Heart right ventricle (tissue), 16 donors: ENCODE measurements at regions not wholly inside any gene's neighbourhood (a gene's known extent, or its start where the extent isn't known, plus 50 kb on each side); places are given as distances from the start of the nearest gene placed in this dataset.

Experiments used
- ATAC-seq, 8 donors: fragments of 200-7000 bp; cut with Tn5 transposase; one replicate each; pipeline ENCODE4 v1.9.1; 2020; ENCODE audit warnings: mild to moderate bottlenecking in 8 of 8, moderate library complexity in 8 of 8, moderate number of reproducible peaks in 1 of 8
- DNase-seq, 2 donors: peaks; one replicate each; pipeline ENCODE4 v3.0.0-alpha.2; 2020
- H3K27ac ChIP-seq, 10 donors: fragments of 200-600 bp; sonication (generic) in 2 of 10; one replicate each; pipeline versions ENCODE4 v1.5.0 to v1.8.0; 2020 to 2022; ENCODE audit warnings: mild to moderate bottlenecking in 3 of 10
- H3K27me3 ChIP-seq, 7 donors: fragments of 200-600 bp; one replicate each; pipeline ENCODE4 v1.8.0; 2021 to 2022; ENCODE audit warnings: mild to moderate bottlenecking in 2 of 7
- H3K36me3 ChIP-seq, 9 donors: fragments of 200-600 bp; sonication (generic) in 1 of 9; one replicate each; pipeline versions ENCODE4 v1.5.0 to v1.8.0; 2020 to 2022; ENCODE audit warnings: mild to moderate bottlenecking in 2 of 9
- H3K4me1 ChIP-seq, 9 donors: fragments of 200-600 bp; sonication (generic) in 1 of 9; one replicate each; pipeline versions ENCODE4 v1.5.0 to v1.8.0; 2020 to 2022; ENCODE audit warnings: mild to moderate bottlenecking in 4 of 9
- H3K4me3 ChIP-seq, 10 donors: fragments of 200-600 bp; sonication (generic) in 2 of 10; one replicate each; pipeline versions ENCODE4 v1.5.0 to v1.8.0; 2020 to 2022; ENCODE audit warnings: mild to moderate bottlenecking in 7 of 10, moderate library complexity in 2 of 10
- H3K9me3 ChIP-seq, 11 donors: fragments of 200-600 bp in 10 of 11; sonication (generic) in 2 of 11; one replicate each; pipeline versions ENCODE4 v1.5.0 to v1.8.0; 2013 to 2022; ENCODE audit warnings: mild to moderate bottlenecking in 2 of 11, control low read depth in 1 of 11, moderate library complexity in 1 of 11
- WGBS, 2 donors: extraction: QIAGEN DNeasy Blood & Tissue Kit; methylation state at CpG; one replicate each; pipeline ENCODE4 v1.1.7; 2013; ENCODE audit warnings: inconsistent platforms in 1 of 2; 5-methylcytosine and 5-hydroxymethylcytosine counted together
- intact Hi-C, 10 donors: fragments of 100-400 bp; cut with DNase I; formaldehyde crosslinking; loops; one replicate each; pipeline versions ENCODE4 v1.11.1 to v1.14.2; 2022
- TF ChIP-seq, protein P1 (sequence below), 9 donors: fragments of 200-600 bp; sonication (generic) in 2 of 9; IDR thresholded peaks; one replicate each; pipeline versions ENCODE4 v1.5.0 to v1.8.0; 2021 to 2022; ENCODE audit warnings: antibody characterized with exemption in 9 of 9, mild to moderate bottlenecking in 5 of 9, moderate library complexity in 1 of 9
- donor health status: Arrhythmogenic right ventricular cardiomyopathy.
- donor health status: ischemic (EF 13 %, LVEDD 7.1; RV severe dilation, severe dysfunction).
- donor health status: healthy with polysubstance abuse.
- donor health status: DM: no; HTN: yes; CAD: no.
- donor health status: DM: no; HTN: no; CAD: no.
- donor health status: ischemic (EF 25% LVEDD 6.9; RV normal size, moderate dysfunction).
- donor health status: ischemic (EF 25% LVEDD 5.7; RV mildly dilated, moderate dysfunction).
- donor health status: healthy.
- donor health status: DM: yes; HTN: yes; CAD: no.
- donor health status: Ischemic cardiomyopathy.
- donor health status: ischemic (EF 35%, LVEDD 5.7; RV mildly dilated, moderate dysfunction).
- donor health status: nonischemic (EF 11% LVEDD 7.7; RV severe dilation, severe dysfunction).
- donor health status: DM: yes; HTN: yes; CAD: no.
- donor health status: PGD.
- donor health status: ischemic (EF 29% LVEDD 5.4; RV normal size, mild dysfunction).
- donor health status: nonischemic (EF 23%, LVEDD 6.1; RV moderate dilation, normal function).

DNA sequence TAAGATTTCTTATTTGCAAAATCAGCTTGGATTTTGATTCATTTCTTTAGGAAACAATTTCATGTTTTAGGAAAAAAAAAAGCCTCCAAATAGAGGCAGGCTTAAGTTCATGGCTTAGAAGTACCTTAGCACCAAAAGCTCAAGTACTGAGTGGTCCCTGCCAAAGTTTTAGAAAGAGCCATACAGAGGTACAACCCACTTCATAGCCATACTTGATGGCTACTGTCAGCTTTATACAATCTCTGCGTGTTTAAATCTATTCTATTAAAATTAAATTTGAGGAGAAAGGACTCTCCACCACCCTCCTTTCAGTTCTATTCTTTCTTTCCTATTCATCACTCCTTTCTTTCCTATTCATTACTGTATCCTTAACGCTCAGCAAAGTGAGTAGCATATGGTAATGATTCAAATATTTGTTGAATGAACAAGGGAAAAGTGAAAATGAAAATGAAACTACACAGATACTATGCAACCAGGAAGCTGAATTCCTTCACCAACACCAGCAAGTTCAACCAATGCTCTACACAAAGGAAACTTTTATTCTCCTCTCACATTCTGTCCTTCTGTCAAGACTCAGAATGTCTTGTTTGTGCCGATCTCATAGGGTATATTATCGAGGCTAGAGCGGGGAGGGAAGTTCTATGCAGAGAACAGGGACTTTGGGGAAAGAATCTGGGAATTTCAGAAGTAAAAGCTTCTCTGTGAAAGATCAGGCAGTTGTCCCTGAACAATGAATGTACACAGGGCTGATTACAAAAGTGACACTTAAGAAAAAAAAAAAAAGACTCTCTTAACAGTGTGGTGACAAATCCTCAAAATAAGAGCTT is 138.6 kb upstream of the SPEF2 start:
- intact Hi-C loops: no loop called here
- peak in 5 of 8 donors; percentile 39 to 71 (median 62) for ATAC-seq
- TF ChIP-seq, protein P1, sequence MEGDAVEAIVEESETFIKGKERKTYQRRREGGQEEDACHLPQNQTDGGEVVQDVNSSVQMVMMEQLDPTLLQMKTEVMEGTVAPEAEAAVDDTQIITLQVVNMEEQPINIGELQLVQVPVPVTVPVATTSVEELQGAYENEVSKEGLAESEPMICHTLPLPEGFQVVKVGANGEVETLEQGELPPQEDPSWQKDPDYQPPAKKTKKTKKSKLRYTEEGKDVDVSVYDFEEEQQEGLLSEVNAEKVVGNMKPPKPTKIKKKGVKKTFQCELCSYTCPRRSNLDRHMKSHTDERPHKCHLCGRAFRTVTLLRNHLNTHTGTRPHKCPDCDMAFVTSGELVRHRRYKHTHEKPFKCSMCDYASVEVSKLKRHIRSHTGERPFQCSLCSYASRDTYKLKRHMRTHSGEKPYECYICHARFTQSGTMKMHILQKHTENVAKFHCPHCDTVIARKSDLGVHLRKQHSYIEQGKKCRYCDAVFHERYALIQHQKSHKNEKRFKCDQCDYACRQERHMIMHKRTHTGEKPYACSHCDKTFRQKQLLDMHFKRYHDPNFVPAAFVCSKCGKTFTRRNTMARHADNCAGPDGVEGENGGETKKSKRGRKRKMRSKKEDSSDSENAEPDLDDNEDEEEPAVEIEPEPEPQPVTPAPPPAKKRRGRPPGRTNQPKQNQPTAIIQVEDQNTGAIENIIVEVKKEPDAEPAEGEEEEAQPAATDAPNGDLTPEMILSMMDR (IDR thresholded peaks at IDR 0.05): no peak
- Histone ChIP-seq H3K27me3 (no peaks in the 10 kb centered on the region), H3K4me3 (peak overlapping the region in 8 of 10 donors; percentile 8 to 41 (median 39)), H3K36me3 (no peaks in the 10 kb centered on the region), H3K4me1 (peaks cover 0 to 43% (median 0%) of the 10 kb centered on the region in 9 donors), H3K27ac (peak overlapping the region in 7 of 10 donors; percentile 41 to 78 (median 51)), H3K9me3 (no peaks in the 10 kb centered on the region)
- no peak for DNase-seq
- WGBS, 2 donors: 54 to 64% methylated on average over 5 of the region's 5 CpGs

DNA sequence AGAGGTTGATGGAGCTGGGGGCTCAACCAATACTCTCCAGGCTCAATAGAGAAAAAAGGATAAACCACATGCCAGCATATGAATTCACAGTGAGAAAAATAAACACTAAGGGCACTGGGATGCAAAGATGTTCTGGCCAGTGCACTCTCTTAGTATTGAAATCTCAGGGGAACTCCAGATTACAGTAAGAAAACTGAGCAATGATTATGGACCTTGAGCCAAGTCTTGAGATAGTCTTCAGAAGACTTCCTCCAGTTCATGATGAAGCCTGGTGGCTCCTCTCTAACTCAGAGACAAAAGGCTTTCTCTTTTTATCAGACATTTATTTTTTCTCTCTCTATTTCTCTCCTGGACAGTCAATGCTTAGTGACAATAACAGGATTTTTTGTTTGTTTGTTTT is 139.8 kb upstream of the SPEF2 start:
- TF ChIP-seq, protein P1 (IDR thresholded peaks at IDR 0.05): no peak
- DNase-seq (no peak), ATAC-seq (no peak)
- no peak overlapping the region for H3K4me3 ChIP-seq
- H3K27me3 ChIP-seq: no peaks in the 10 kb centered on the region
- intact Hi-C loops: no loop called here
- H3K36me3 ChIP-seq: no peaks in the 10 kb centered on the region
- H3K9me3 ChIP-seq: no peaks in the 10 kb centered on the region
- H3K4me1 ChIP-seq: peaks cover 0 to 35% (median 0%) of the 10 kb centered on the region in 9 donors
- no peak overlapping the region for H3K27ac ChIP-seq

DNA sequence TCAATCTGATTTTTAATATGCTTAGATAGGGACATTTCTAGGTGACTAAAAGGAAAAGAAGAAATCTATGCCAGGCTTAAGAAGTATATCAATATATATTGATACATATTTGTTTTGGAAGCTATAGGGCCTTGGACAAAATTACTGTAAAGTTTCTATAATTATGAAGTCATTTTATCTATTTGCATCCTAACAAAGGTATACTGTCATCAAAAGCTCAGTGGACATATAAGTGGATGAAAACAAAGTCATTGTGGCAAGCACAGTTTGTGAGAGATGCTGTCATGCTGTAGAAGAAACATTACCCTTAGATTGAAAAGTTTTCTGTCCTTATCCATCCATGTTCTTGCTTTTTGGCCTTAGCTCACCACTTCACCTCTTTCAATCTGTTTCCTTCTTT is 140.3 kb upstream of the SPEF2 start:
- DNase-seq (no peak), ATAC-seq (no peak)
- Histone ChIP-seq H3K4me3 (no peak overlapping the region), H3K27me3 (no peaks in the 10 kb centered on the region), H3K9me3 (no peaks in the 10 kb centered on the region), H3K36me3 (no peaks in the 10 kb centered on the region), H3K4me1 (peaks cover 0 to 29% (median 0%) of the 10 kb centered on the region in 9 donors), H3K27ac (no peak overlapping the region)
- TF ChIP-seq, protein P1 (IDR thresholded peaks at IDR 0.05): no peak
- intact Hi-C loops: no loop called here

DNA sequence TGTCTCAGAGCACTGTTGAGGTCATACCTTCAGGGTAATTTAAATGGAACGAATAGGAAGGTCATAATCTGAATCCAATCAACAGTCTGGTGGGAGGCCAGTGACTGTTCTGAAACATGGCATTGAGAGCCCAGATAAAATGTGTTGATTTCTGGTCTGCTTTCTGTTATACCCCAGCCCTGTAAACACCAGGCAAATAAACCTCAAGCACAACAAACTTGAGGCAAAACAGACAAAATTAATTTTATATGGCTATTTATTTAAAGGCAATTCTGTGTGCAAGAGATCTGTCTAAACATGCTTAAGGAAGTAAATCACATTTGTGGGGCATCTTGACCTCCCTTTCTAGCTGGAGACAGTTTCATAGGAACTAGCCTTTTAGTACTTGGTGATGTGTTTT is 140.9 kb upstream of the SPEF2 start:
- Histone ChIP-seq H3K36me3 (no peaks in the 10 kb centered on the region), H3K27me3 (no peaks in the 10 kb centered on the region), H3K4me1 (peaks cover 0 to 27% (median 0%) of the 10 kb centered on the region in 9 donors), H3K27ac (no peak overlapping the region), H3K4me3 (no peak overlapping the region), H3K9me3 (no peaks in the 10 kb centered on the region)
- no peak for DNase-seq
- TF ChIP-seq, protein P1 (IDR thresholded peaks at IDR 0.05): no peak
- 24 to 33% methylated on average over 1 of the region's 1 CpG for WGBS, 2 donors
- intact Hi-C loops: no loop called here
- ATAC-seq: no peak
